ENCODE measurements at regions not wholly inside any gene's neighbourhood (a gene's known extent, or its start where the extent isn't known, plus 50 kb on each side); places are given as distances from the start of the nearest gene placed in this dataset.

DNA sequence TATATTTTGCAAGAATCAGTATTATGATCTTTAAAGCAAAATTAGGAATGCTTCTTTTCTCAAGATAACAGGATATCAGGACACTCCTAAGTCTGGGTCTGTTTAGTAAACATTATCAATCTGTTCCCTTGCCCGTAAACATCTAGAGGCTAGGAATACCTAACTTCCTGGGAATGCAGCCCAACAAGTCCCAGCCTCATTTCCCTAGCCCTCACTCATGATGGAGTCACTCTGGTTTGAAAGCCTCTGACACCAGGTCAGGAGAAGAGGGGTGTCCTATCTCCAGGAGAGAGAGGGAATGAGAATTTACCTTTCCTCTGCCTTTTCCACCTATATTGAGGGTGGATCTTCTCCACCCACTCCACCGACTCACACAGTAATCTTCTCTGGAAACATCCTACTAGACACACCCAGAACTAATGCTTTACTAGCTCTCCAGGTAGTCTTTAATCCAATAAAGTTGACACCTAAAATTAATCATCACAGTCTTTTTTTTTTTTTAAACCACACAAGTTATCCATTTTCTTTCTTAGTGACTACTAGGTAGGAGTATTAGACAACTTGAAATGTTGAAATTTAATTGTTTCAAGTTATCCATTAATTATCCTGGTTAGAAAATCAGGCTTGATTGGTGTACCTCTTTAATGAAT, 659.3 kb downstream of the USP25 start:
- DNase-seq (no peak), ATAC-seq (no peak)
- no peaks in the 10 kb centered on the region for H3K36me3 ChIP-seq
- intact Hi-C loops (cut with DNase I): no loop called here
- H3K4me3 ChIP-seq: no peak overlapping the region
- H3K27ac ChIP-seq: no peak overlapping the region
- H3K27me3 ChIP-seq: no peaks in the 10 kb centered on the region
- H3K9me3 ChIP-seq: no peaks in the 10 kb centered on the region
- H3K4me1 ChIP-seq: peaks cover 0 to 9% (median 0%) of the 10 kb centered on the region in 12 donors
- 84 to 92% (median 89%) methylated on average over 2 of the region's 2 CpGs for WGBS, 4 donors
- no peak for TF ChIP-seq POLR2A (IDR thresholded peaks at IDR 0.05)
- TF ChIP-seq, protein P1, sequence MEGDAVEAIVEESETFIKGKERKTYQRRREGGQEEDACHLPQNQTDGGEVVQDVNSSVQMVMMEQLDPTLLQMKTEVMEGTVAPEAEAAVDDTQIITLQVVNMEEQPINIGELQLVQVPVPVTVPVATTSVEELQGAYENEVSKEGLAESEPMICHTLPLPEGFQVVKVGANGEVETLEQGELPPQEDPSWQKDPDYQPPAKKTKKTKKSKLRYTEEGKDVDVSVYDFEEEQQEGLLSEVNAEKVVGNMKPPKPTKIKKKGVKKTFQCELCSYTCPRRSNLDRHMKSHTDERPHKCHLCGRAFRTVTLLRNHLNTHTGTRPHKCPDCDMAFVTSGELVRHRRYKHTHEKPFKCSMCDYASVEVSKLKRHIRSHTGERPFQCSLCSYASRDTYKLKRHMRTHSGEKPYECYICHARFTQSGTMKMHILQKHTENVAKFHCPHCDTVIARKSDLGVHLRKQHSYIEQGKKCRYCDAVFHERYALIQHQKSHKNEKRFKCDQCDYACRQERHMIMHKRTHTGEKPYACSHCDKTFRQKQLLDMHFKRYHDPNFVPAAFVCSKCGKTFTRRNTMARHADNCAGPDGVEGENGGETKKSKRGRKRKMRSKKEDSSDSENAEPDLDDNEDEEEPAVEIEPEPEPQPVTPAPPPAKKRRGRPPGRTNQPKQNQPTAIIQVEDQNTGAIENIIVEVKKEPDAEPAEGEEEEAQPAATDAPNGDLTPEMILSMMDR (IDR thresholded peaks at IDR 0.05): no peak

DNA sequence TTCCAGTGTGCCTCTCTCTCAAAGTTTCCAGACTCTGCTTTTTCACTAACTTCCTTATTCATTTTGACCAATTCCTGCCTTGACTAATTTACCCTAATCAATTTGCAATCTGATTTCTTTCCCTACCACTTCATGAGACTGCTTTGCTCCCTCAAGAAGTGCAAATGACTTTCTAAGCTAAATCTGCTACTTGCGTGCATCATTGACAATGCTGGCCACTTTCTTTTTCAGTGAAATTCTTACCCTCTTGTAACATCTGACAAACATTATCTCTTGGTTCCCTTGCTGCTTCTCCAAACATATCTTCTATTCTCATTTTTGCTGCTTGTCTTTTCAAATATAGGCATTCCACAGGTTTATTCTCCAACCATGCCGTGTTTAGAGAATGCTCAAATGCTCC, 659.9 kb downstream of the USP25 start:
- DNase-seq (no peak), ATAC-seq (no peak)
- Histone ChIP-seq H3K4me3 (no peak overlapping the region), H3K9me3 (no peaks in the 10 kb centered on the region), H3K27me3 (no peaks in the 10 kb centered on the region), H3K36me3 (no peaks in the 10 kb centered on the region), H3K4me1 (peaks cover 0 to 9% (median 0%) of the 10 kb centered on the region in 12 donors), H3K27ac (no peak overlapping the region)
- TF ChIP-seq POLR2A (IDR thresholded peaks at IDR 0.05): no peak
- TF ChIP-seq, protein P1 (IDR thresholded peaks at IDR 0.05): no peak
- WGBS, 4 donors: 92 to 97% (median 96%) methylated on average over 2 of the region's 2 CpGs
- intact Hi-C loops (cut with DNase I): no loop called here

DNA sequence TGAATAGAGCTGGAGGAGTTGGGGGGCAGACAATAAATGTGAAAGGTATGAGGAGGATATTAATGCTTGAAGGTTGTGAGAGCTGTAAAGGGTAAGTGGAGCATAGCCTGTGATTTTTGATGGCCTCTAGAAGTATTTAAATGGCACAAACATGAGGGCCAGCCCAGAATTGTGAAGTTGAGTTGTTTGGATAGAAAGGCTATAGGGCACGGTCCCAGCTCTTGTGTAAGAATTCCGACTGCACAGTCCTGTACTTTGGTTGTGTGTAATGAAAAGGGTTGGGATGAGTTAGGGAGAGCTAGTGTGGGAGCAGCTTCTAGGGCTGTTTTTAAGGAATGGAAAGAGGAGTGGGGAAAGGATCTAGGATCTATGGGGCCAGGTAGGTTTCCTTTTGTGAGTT, 665.5 kb downstream of the USP25 start:
- H3K9me3 ChIP-seq: peaks cover 0 to 4% (median 0%) of the 10 kb centered on the region in 12 donors
- no peaks in the 10 kb centered on the region for H3K36me3 ChIP-seq
- no peaks in the 10 kb centered on the region for H3K4me1 ChIP-seq
- 71 to 99% (median 88%) methylated on average over 2 of the region's 2 CpGs for WGBS, 4 donors
- no peak overlapping the region for H3K4me3 ChIP-seq
- no peak for DNase-seq
- intact Hi-C loops (cut with DNase I): no loop called here
- no peak for ATAC-seq
- no peaks in the 10 kb centered on the region for H3K27me3 ChIP-seq
- no peak overlapping the region for H3K27ac ChIP-seq
- TF ChIP-seq POLR2A (IDR thresholded peaks at IDR 0.05): no peak
- TF ChIP-seq, protein P1 (IDR thresholded peaks at IDR 0.05): no peak

DNA sequence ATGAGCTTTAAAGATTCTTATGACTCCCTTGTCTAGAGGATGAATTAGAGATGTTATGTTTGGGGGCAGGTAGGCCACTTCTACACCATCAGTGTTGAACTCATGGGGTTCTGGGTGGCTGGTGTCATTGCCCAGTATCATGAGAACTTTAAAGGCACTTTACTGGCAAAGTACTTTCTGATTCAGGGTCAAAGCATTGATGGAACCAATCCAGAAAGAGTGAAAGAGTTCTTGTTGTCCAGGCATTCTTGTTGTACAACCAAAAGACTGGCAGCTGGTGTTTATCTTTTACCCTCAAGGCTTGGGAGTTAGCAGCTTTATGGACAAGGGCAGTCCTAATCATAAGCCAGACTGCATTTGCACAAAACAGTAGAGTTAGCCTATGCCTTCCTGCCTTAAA, 673.0 kb downstream of the USP25 start:
- no peak for ATAC-seq
- Histone ChIP-seq H3K4me3 (no peak overlapping the region), H3K36me3 (no peaks in the 10 kb centered on the region), H3K27me3 (no peaks in the 10 kb centered on the region), H3K27ac (no peak overlapping the region), H3K9me3 (peaks cover 0 to 3% (median 0%) of the 10 kb centered on the region in 12 donors), H3K4me1 (peaks cover 0 to 11% (median 2%) of the 10 kb centered on the region in 12 donors)
- TF ChIP-seq, protein P1 (IDR thresholded peaks at IDR 0.05): no peak
- intact Hi-C loops (cut with DNase I): no loop called here
- DNase-seq: no peak

Measured in heart left ventricle (tissue), 16 donors.